AG08396 (cell line): ENCODE measurements at regions not wholly inside any gene's neighbourhood (a gene's known extent, or its start where the extent isn't known, plus 50 kb on each side); places are given as distances from the start of the nearest gene placed in this dataset.
A peak's percentile ranks its signal among the peaks of the same experiment; 100 is the strongest.
"Not testable (repeated sequence)": the region's sequence is repeated elsewhere in the genome, so short reads cannot be mapped to it uniquely, and the experiment has no call there.

ENCODE experiments used
- DNase-seq: peaks from one replicate; pipeline ENCODE4 v3.0.0; 2012; ENCODE audit warnings: low spot score, mixed read lengths

GRCh38 chr6:66605011-66605410, 898.0 kb upstream of the EYS start:
- peak; percentile 3 for DNase-seq

GRCh38 chr6:66599541-66599940, 892.5 kb upstream of the EYS start:
- DNase-seq, result peak; percentile 4

GRCh38 chr6:66578362-66578761, 871.3 kb upstream of the EYS start:
- no peak for DNase-seq

GRCh38 chr6:66568271-66568670, 861.2 kb upstream of the EYS start:
- no peak for DNase-seq

- no peak for DNase-seq
Measured at GRCh38 chr6:66561479-66561878, 854.5 kb upstream of the EYS start.

- no peak for DNase-seq
Measured at GRCh38 chr6:66558189-66558588, 851.2 kb upstream of the EYS start.

GRCh38 chr6:66556936-66557335, 849.9 kb upstream of the EYS start:
- no peak for DNase-seq

GRCh38 chr6:66555082-66555481, 848.1 kb upstream of the EYS start:
- DNase-seq, result no peak

GRCh38 chr6:66553441-66553840, 846.4 kb upstream of the EYS start:
- DNase-seq, result no peak

- DNase-seq, result peak; percentile 2
Measured at GRCh38 chr6:66538551-66539135, 831.6 kb upstream of the EYS start.

GRCh38 chr6:66533921-66534404, 826.9 kb upstream of the EYS start:
- no peak for DNase-seq

GRCh38 chr6:66526061-66526460, 819.0 kb upstream of the EYS start:
- no peak for DNase-seq

GRCh38 chr6:66522864-66523263, 815.8 kb upstream of the EYS start:
- DNase-seq, result no peak

- DNase-seq, result no peak
Measured at GRCh38 chr6:66516377-66516776, 809.4 kb upstream of the EYS start.

- DNase-seq, result peak; percentile 27
Measured at GRCh38 chr6:66508433-66508832, 801.4 kb upstream of the EYS start.

- no peak for DNase-seq
Measured at GRCh38 chr6:66499851-66500250, 792.8 kb upstream of the EYS start.

GRCh38 chr6:66496659-66497058, 789.6 kb upstream of the EYS start:
- peak; percentile 7 for DNase-seq

GRCh38 chr6:66494643-66495042, 787.6 kb upstream of the EYS start:
- DNase-seq, result not testable (repeated sequence)

GRCh38 chr6:66489269-66489987, 782.4 kb upstream of the EYS start:
- no peak for DNase-seq

- DNase-seq, result no peak
Measured at GRCh38 chr6:66481216-66481615, 774.2 kb upstream of the EYS start.

GRCh38 chr6:66478705-66479104, 771.7 kb upstream of the EYS start:
- no peak for DNase-seq

- no peak for DNase-seq
Measured at GRCh38 chr6:66435321-66435720, 728.3 kb upstream of the EYS start.

- DNase-seq, result peak; percentile 3
Measured at GRCh38 chr6:66429210-66429609, 722.2 kb upstream of the EYS start.

GRCh38 chr6:66423047-66423446, 716.0 kb upstream of the EYS start:
- no peak for DNase-seq
